Tibial nerve (tissue), 4 donors: ENCODE measurements at regions not wholly inside any gene's neighbourhood (a gene's known extent, or its start where the extent isn't known, plus 50 kb on each side); places are given as distances from the start of the nearest gene placed in this dataset.

Experiments
- EP300 ChIP-seq, 2 donors: sonication (generic); formaldehyde crosslinking; IDR thresholded peaks; one replicate each; pipeline ENCODE4 v1.6.1; 2017; ENCODE audit warnings: antibody characterized with exemption in 2 of 2, mild to moderate bottlenecking in 1 of 2
- POLR2A ChIP-seq, 2 donors: fragments of 450-650 bp; IDR thresholded peaks; one replicate each; pipeline ENCODE4 v1.6.1; 2017; ENCODE audit warnings: antibody characterized with exemption in 2 of 2, mild to moderate bottlenecking in 2 of 2, moderate library complexity in 2 of 2
- TF ChIP-seq, protein P1 (sequence below), 5 experiments: fragments of 200-600 bp in 3 of 5; fragments of 450-650 bp in 2 of 5; sonication (generic) in 3 of 5; IDR thresholded peaks; one replicate each; pipeline ENCODE4 v1.5.1; 2016 to 2019; ENCODE audit warnings: antibody characterized with exemption in 5 of 5, mild to moderate bottlenecking in 3 of 5, moderate library complexity in 2 of 5

DNA sequence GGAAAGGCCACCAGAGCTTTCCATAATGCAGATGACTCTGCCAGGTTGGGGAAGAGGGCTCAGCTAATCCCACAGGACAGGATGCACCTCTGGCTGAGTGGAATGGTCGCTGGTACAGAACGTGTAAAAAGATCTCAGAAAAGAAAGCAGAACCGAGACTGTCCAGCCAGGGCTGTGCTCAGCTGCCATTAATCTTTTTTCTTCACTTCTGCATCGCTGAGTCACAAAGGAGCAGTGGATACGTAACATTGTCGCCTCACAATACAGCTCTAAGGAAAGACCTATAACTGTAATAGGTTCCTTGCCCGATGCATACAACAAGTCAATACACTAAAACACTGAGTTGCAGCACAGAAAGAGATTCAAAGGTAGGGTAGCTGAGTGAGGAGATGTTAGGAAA is 354.2 kb downstream of the EN1 start:
- TF ChIP-seq, protein P1, sequence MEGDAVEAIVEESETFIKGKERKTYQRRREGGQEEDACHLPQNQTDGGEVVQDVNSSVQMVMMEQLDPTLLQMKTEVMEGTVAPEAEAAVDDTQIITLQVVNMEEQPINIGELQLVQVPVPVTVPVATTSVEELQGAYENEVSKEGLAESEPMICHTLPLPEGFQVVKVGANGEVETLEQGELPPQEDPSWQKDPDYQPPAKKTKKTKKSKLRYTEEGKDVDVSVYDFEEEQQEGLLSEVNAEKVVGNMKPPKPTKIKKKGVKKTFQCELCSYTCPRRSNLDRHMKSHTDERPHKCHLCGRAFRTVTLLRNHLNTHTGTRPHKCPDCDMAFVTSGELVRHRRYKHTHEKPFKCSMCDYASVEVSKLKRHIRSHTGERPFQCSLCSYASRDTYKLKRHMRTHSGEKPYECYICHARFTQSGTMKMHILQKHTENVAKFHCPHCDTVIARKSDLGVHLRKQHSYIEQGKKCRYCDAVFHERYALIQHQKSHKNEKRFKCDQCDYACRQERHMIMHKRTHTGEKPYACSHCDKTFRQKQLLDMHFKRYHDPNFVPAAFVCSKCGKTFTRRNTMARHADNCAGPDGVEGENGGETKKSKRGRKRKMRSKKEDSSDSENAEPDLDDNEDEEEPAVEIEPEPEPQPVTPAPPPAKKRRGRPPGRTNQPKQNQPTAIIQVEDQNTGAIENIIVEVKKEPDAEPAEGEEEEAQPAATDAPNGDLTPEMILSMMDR (IDR thresholded peaks at IDR 0.05) = no peak
- TF ChIP-seq POLR2A (IDR thresholded peaks at IDR 0.05) (no peak), EP300 (IDR thresholded peaks at IDR 0.05) (no peak)
